NT2/D1 (cell line): ENCODE measurements at regions not wholly inside any gene's neighbourhood (a gene's known extent, or its start where the extent isn't known, plus 50 kb on each side); places are given as distances from the start of the nearest gene placed in this dataset.

Experiments used
- SUZ12 ChIP-seq: IDR thresholded peaks from 2 replicates; pipeline ENCODE4 v1.6.1; 2011; ENCODE audit not compliant: insufficient read length, insufficient read depth; ENCODE audit errors: extremely low read depth
- ZNF274 ChIP-seq: IDR thresholded peaks from 2 replicates; pipeline ENCODE4 v1.6.1; 2011; ENCODE audit warnings: mild to moderate bottlenecking, low read depth, low read length

- TF ChIP-seq ZNF274, result no peak
- no peak for TF ChIP-seq SUZ12
Measured at GRCh38 chr7:121505021-121505420, 108.9 kb upstream of the FAM3C start.
